Adrenal gland (tissue), 9 donors: ENCODE measurements at regions not wholly inside any gene's neighbourhood (a gene's known extent, or its start where the extent isn't known, plus 50 kb on each side); places are given as distances from the start of the nearest gene placed in this dataset.
"Not testable (repeated sequence)": the region's sequence is repeated elsewhere in the genome, so short reads cannot be mapped to it uniquely, and the experiment has no call there.

ENCODE experiments used
- DNase-seq, 7 donors: peaks; one replicate each; pipeline ENCODE4 v3.0.0-alpha.2; 2019 to 2020
- H3K27ac ChIP-seq, 5 donors: fragments of 200-600 bp; sonication (generic) in 4 of 5; 1 replicate in 3 of 5; 2 replicates in 2 of 5; pipeline versions ENCODE4 v1.5.1 to v1.8.0; 2016 to 2020; ENCODE audit warnings: mild to moderate bottlenecking in 1 of 5
- H3K27me3 ChIP-seq: fragments of 200-600 bp; 2 replicates; pipeline ENCODE4 v1.8.0; 2021
- H3K36me3 ChIP-seq, 2 donors: fragments of 200-600 bp; replicated peaks in 1 of 2; 1 replicate in 1 of 2; 2 replicates in 1 of 2; pipeline versions ENCODE4 v1.5.1 to v1.8.0; 2018 to 2022
- H3K4me1 ChIP-seq, 2 donors: fragments of 200-600 bp; replicated peaks in 1 of 2; 1 replicate in 1 of 2; 2 replicates in 1 of 2; pipeline versions ENCODE4 v1.5.1 to v1.8.0; 2018 to 2021
- H3K4me3 ChIP-seq, 4 donors: fragments of 200-600 bp; sonication (generic) in 3 of 4; one replicate each; pipeline ENCODE4 v1.5.1; 2016 to 2018
- H3K9me3 ChIP-seq, 3 donors: fragments of 200-600 bp; sonication (generic) in 1 of 3; replicated peaks in 1 of 3; 1 replicate in 2 of 3; 2 replicates in 1 of 3; pipeline versions ENCODE4 v1.5.1 to v1.8.0; 2016 to 2021
- POLR2A ChIP-seq, 2 donors: fragments of 450-650 bp; IDR thresholded peaks; one replicate each; pipeline ENCODE4 v1.6.1; 2017; ENCODE audit warnings: antibody characterized with exemption in 2 of 2, mild to moderate bottlenecking in 2 of 2, moderate library complexity in 1 of 2
- WGBS, 4 donors: extraction: QIAGEN DNeasy Blood & Tissue Kit in 2 of 4; methylation state at CpG; one replicate each; pipeline versions ENCODE4 v1.1.5 to v1.1.7; 2013 to 2017; 5-methylcytosine and 5-hydroxymethylcytosine counted together
- intact Hi-C, 2 donors: fragments of 100-400 bp; cut with DNase I; formaldehyde crosslinking; loops; one replicate each; pipeline versions ENCODE4 v1.14.1 to v1.15.0; 2022 to 2023
- TF ChIP-seq, protein P1 (sequence below), 6 experiments: fragments of 450-650 bp in 4 of 6; fragments of 200-600 bp in 2 of 6; sonication (generic) in 1 of 6; IDR thresholded peaks; 1 replicate in 5 of 6; 2 replicates in 1 of 6; pipeline versions ENCODE4 v1.5.1 to v1.8.0; 2016 to 2021; ENCODE audit warnings: antibody characterized with exemption in 6 of 6, mild to moderate bottlenecking in 2 of 6, moderate library complexity in 1 of 6
- donor health status: healthy with polysubstance abuse.
- donor health status: Bipolar disorder and iron deficiency.
- donor health status: DM: yes; HTN: yes; CAD: no.
- donor health status: DM: no; HTN: no; CAD: no.
- donor health status: DM: no; HTN: no; CAD: no.

DNA sequence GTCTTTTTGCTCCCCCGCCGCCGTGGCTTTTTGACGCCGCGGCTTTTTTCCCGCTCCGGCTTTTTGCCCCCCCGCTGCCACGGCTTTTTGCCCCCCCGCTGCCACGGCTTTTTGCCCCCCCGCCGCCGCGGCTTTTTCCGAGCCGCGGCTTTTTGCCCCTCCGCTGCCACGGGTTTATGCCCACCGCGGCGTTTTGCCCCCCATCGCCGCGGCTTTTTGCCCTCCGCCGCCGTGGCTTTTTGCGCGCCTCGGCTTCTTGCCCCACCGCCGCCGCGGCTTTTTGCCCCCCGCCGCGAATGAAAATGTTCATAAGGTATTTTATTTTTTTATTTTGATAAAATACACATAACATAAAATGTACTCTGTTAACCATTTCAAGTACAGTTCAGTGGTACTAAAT, 527.2 kb upstream of the WSB1 start:
- intact Hi-C loops, result no loop called here
- peaks cover 5% of the 10 kb centered on the region for H3K27me3 ChIP-seq
- H3K36me3 ChIP-seq, result no peaks in the 10 kb centered on the region
- H3K27ac ChIP-seq, result no peak overlapping the region
- H3K4me1 ChIP-seq, result no peaks in the 10 kb centered on the region
- no peak for DNase-seq
- TF ChIP-seq, protein P1, sequence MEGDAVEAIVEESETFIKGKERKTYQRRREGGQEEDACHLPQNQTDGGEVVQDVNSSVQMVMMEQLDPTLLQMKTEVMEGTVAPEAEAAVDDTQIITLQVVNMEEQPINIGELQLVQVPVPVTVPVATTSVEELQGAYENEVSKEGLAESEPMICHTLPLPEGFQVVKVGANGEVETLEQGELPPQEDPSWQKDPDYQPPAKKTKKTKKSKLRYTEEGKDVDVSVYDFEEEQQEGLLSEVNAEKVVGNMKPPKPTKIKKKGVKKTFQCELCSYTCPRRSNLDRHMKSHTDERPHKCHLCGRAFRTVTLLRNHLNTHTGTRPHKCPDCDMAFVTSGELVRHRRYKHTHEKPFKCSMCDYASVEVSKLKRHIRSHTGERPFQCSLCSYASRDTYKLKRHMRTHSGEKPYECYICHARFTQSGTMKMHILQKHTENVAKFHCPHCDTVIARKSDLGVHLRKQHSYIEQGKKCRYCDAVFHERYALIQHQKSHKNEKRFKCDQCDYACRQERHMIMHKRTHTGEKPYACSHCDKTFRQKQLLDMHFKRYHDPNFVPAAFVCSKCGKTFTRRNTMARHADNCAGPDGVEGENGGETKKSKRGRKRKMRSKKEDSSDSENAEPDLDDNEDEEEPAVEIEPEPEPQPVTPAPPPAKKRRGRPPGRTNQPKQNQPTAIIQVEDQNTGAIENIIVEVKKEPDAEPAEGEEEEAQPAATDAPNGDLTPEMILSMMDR (IDR thresholded peaks at IDR 0.05), result no peak
- TF ChIP-seq POLR2A (IDR thresholded peaks at IDR 0.05), result no peak
- no peaks in the 10 kb centered on the region for H3K9me3 ChIP-seq
- H3K4me3 ChIP-seq, result no peak overlapping the region
- 46 to 74% (median 54%) methylated on average over 35 to 40 of the region's 40 CpGs for WGBS, 4 donors

DNA sequence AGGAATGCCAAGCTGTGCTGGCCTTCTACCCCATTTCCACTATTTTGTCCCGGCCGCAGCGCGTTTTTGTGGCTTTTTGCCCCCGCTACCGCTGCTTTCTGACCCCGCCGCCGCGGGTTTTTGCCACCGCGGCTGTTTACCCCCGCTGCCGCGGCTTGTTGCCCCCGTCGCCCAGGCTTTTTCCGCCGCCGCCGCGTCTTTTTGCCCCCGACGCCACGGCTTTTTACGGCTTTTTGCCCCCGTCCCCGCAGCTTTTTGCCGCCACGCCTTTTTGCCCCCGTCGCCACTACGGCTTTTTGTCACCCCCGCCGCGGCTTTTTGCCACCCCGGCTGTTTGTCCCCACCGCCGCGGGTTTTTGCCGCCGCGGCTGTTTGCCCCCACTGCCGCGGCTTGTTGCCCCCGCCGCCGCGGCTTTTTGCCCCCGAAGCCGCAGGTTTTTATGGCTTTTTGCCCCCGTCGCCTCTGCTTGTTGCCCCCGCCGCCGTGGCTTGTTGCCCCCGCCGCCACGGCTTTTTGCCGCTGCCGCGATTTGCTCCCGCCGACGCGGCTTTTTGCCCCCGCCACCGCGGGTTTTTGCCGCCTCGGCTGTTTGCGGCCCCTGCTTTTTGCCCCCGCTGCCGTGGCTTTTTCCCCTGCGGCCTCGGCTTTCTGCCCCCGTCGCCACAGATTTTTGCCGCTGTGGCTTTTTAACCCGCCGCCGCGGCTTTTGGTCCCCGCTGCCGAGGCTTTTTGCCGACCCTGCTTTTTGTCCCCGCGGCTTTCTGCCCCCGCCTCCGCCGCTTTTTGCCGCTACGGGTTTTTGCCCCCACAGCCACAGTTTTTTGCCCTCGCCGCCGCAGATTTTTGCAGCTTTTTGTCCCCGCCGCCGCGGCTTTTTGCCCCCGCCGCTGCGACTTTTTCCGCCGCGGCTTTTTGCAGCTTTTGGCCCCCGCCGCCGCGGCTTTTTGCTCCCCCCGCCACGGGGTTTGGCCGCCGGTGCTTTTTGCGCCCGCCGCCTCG, 520.4 kb upstream of the WSB1 start:
- Histone ChIP-seq H3K36me3 (no peaks in the 10 kb centered on the region), H3K27ac (no peak overlapping the region), H3K4me1 (no peaks in the 10 kb centered on the region), H3K9me3 (no peaks in the 10 kb centered on the region), H3K4me3 (no peak overlapping the region), H3K27me3 (peaks cover 6% of the 10 kb centered on the region)
- no peak for TF ChIP-seq POLR2A (IDR thresholded peaks at IDR 0.05)
- TF ChIP-seq, protein P1 (IDR thresholded peaks at IDR 0.05), result no peak
- DNase-seq, result no peak
- intact Hi-C loops, result no loop called here
- WGBS, 4 donors, result 52 to 69% (median 57%) methylated on average over 107 to 118 of the region's 118 CpGs

DNA sequence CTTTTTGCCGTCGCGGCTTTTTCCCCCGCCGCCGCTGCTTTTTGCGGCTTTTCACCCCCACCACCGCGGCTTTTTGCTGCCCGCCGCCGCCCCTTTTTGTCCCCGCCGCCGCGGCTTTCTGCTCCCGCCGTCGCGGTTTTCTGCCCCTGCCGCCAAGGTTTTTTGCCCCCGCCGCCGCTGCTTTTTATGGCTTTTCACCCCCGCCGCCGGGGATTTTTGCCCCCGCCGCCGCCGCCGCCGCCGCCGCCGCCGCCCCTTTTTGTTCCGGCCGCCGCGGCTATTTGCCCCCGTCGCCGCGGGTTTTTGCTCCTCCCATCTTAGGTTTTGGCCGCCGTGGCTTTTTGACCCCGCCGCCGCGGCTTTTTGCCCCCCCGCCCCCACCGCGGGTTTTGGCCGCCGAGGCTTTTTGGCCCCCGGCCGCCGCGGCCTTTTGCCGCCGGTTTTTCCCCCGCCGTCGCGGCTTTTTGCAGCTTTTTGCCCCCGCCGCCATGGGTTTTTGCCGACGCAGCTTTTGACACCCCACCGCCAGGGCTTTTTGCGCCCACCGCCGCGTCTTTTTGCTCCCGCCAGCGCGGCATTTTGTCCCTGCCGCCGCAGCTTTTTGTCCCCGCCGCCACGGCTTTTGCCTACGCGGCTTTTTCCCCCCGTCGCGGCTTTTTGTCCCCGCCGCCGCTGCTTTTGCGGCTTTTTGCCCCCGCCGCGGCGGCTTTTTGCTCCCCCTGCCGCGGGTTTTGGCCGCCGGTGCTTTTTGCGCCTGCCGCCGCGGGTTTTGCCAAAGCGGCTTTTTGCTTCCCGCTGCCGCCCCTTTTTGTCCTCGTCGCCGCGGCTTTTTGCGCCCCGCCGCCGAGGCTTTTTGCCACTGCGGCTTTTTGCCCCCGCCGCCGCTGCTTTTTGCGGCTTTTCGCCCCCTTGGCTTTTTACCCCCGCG, 519.4 kb upstream of the WSB1 start:
- WGBS, 4 donors, result 44 to 63% (median 52%) methylated on average over 110 to 123 of the region's 123 CpGs
- H3K4me3 ChIP-seq, result no peak overlapping the region
- H3K4me1 ChIP-seq, result no peaks in the 10 kb centered on the region
- TF ChIP-seq, protein P1 (IDR thresholded peaks at IDR 0.05), result no peak
- TF ChIP-seq POLR2A (IDR thresholded peaks at IDR 0.05), result no peak
- no peaks in the 10 kb centered on the region for H3K36me3 ChIP-seq
- DNase-seq, result no peak
- no peak overlapping the region for H3K27ac ChIP-seq
- peaks cover 6% of the 10 kb centered on the region for H3K27me3 ChIP-seq
- intact Hi-C loops, result no loop called here
- no peaks in the 10 kb centered on the region for H3K9me3 ChIP-seq

DNA sequence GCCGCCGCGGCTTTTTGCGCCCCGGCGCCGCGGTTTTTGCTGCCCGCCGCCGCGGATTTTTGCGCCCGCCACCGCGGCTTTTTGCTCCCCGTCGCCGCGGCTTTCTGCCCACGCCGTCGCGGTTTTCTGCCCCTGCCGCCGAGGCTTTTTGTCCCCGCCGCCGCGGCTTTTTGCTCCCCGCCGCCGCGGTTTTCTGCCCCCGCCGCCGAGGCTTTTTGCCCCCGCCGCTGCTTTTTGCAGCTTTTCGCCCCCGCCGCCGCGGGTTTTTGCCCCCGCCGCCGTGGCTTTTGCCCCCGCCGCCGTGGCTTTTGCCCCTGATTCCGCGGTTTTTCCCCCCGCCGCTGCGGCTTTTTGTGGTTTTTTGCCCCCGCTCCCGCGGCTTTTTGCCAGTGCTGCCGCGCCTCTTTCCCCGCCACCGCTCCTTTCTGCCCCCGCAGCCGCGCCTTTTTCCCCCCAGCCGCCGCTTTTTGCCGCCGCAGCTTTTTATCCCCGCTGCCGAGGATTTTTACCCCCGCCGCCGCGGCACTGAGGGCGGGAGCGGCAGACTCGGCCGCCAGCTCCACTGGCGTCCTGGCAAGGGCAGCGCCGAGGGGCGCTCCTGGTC, 518.6 kb upstream of the WSB1 start:
- Histone ChIP-seq H3K27me3 (peaks cover 6% of the 10 kb centered on the region), H3K4me1 (no peaks in the 10 kb centered on the region), H3K27ac (no peak overlapping the region), H3K4me3 (no peak overlapping the region), H3K9me3 (no peaks in the 10 kb centered on the region), H3K36me3 (no peaks in the 10 kb centered on the region)
- no peak for DNase-seq
- intact Hi-C loops, result no loop called here
- 46 to 59% (median 55%) methylated on average over 70 to 83 of the region's 83 CpGs for WGBS, 4 donors
- TF ChIP-seq, protein P1 (IDR thresholded peaks at IDR 0.05), result no peak
- no peak for TF ChIP-seq POLR2A (IDR thresholded peaks at IDR 0.05)

DNA sequence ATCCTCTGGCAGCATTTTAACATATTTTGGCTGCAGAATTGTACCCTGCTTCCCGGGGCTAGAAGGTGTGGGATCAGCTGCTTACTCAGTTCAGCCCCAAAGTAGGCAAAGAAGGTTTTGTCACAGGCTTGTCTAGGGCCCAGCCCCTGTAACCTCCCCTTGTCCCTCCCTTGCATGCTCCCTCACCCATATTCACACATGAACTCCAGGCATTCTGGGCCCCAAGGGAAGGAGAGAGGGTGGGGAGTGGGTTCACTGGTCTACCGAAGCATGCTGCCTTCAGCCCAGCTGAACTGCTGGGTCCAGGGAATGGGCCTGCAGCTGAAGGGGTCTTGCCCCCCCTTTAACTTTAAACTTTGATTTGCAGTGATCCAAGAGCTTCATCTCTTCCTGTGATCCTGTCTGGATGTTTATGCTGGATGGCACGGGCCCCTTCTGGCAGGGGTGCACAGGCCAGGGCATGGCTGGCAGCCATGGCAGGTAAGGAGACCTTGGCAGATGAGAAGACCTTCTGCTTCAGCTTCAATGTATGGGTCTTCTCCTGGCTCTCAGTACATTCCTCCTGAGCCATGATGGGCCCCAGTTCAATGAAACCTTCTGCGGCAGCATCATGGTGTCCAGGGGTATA, 513.6 kb upstream of the WSB1 start:
- H3K4me3 ChIP-seq, H3K36me3 ChIP-seq, H3K27ac ChIP-seq, H3K4me1 ChIP-seq, H3K9me3 ChIP-seq, intact Hi-C loops, DNase-seq, H3K27me3 ChIP-seq: not testable (repeated sequence)
- WGBS, 4 donors, result 66 to 75% (median 67%) methylated on average over 4 of the region's 4 CpGs
